ENCODE measurements at regions not wholly inside any gene's neighbourhood (a gene's known extent, or its start where the extent isn't known, plus 50 kb on each side); places are given as distances from the start of the nearest gene placed in this dataset.

- Histone ChIP-seq H3K27ac (no peak overlapping the region), H3K9me3 (no peaks in the 10 kb centered on the region), H3K4me3 (no peak overlapping the region), H3K27me3 (no peaks in the 10 kb centered on the region), H3K4me1 (no peaks in the 10 kb centered on the region), H3K36me3 (no peaks in the 10 kb centered on the region)
- ATAC-seq (no peak), DNase-seq (no peak)
- intact Hi-C loops (cut with DNase I): no loop called here
- no peak for TF ChIP-seq CTCF (IDR thresholded peaks at IDR 0.05)
Measured at GRCh38 chr21:16072221-16072620, 342.4 kb downstream of the USP25 start.

GRCh38 chr21:16072737-16073136, 343.0 kb downstream of the USP25 start:
- no peaks in the 10 kb centered on the region for H3K36me3 ChIP-seq
- no peak for DNase-seq
- H3K4me1 ChIP-seq: no peaks in the 10 kb centered on the region
- ATAC-seq: no peak
- no peaks in the 10 kb centered on the region for H3K27me3 ChIP-seq
- H3K4me3 ChIP-seq: no peak overlapping the region
- no peak overlapping the region for H3K27ac ChIP-seq
- intact Hi-C loops (cut with DNase I): no loop called here
- H3K9me3 ChIP-seq: no peaks in the 10 kb centered on the region
- no peak for TF ChIP-seq CTCF (IDR thresholded peaks at IDR 0.05)

DNA sequence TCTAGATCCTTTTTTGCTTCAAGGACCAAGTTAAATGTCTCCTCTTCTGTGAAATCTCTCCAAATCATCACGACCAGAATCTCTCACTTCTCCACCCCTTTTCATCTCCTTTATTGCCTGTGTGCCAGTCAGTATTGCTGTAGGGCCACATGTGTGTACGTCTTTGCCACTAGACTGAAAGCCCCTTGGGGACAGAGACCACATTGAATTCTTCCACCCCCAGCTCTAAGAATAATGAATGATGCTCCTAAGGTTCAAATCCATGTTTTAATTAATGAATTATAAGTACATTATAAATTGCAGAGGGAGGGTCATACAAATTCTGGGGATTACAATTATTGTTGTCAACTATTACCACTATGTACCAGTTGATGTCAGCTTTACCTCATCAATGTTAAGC, 343.8 kb downstream of the USP25 start:
- H3K27me3 ChIP-seq: no peaks in the 10 kb centered on the region
- no peak overlapping the region for H3K4me3 ChIP-seq
- no peaks in the 10 kb centered on the region for H3K9me3 ChIP-seq
- ATAC-seq: no peak
- TF ChIP-seq CTCF (IDR thresholded peaks at IDR 0.05): no peak
- H3K36me3 ChIP-seq: no peaks in the 10 kb centered on the region
- no peaks in the 10 kb centered on the region for H3K4me1 ChIP-seq
- intact Hi-C loops (cut with DNase I): no loop called here
- DNase-seq: no peak
- no peak overlapping the region for H3K27ac ChIP-seq

DNA sequence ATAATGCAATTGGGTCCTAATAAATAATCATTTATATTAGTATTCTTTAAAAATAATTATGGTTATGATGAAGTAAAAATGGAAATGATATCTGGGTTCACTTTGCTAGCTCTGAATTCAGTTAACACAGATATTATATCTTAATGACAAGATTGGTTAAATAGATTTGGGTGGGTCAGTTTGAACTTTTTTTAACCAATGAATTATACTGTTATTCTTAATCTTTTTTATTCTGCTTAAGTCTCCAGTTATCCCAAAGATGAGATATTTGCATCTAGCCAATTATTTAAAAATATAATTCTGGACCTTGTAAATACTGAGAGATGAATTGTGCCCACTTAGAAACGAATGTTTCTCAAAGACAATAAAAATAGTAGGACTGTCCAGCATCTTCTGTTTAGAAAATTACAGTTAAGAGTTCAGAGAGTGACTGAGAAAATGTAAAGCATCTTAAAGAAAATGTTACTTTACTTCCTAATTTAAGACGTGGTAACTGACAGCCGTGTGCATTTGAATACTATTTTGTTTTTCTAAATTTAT, 345.2 kb downstream of the USP25 start:
- TF ChIP-seq CTCF (IDR thresholded peaks at IDR 0.05): no peak
- Histone ChIP-seq H3K9me3 (no peaks in the 10 kb centered on the region), H3K27me3 (no peaks in the 10 kb centered on the region), H3K4me3 (no peak overlapping the region), H3K36me3 (no peaks in the 10 kb centered on the region), H3K4me1 (no peaks in the 10 kb centered on the region), H3K27ac (no peak overlapping the region)
- DNase-seq (no peak), ATAC-seq (no peak)
- intact Hi-C loops (cut with DNase I): no loop called here

DNA sequence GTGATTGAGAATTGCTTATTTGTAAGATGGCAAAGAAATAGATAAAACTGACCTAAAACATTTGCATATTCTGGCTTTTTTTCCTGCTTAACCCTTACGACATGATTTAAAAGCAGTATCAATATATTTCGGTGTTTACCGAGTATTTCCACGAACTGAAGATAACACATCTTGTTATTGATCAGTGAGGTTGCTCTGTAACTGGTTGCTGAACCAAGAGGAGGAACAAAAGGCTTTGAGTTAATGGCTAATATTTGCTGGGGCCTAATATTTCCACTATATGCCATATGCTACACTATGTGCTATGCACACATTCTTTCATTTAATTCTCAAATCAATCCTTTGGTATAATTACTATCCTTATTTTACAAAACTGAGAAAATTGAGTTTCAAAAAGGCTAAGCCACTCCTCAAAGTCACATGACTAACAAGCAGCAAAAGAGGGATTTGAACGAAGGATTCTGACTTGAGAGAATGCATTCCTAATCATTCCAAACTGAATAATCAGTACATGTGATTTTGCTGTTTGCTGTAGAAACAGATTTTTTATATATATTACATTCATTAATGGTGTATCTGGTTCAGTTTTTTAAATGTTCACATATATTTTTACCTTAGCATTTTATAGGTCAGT, 346.0 kb downstream of the USP25 start:
- ATAC-seq (no peak), DNase-seq (no peak)
- intact Hi-C loops (cut with DNase I): no loop called here
- no peaks in the 10 kb centered on the region for H3K4me1 ChIP-seq
- no peaks in the 10 kb centered on the region for H3K36me3 ChIP-seq
- no peak overlapping the region for H3K27ac ChIP-seq
- no peak for TF ChIP-seq CTCF (IDR thresholded peaks at IDR 0.05)
- no peaks in the 10 kb centered on the region for H3K27me3 ChIP-seq
- no peak overlapping the region for H3K4me3 ChIP-seq
- no peaks in the 10 kb centered on the region for H3K9me3 ChIP-seq

DNA sequence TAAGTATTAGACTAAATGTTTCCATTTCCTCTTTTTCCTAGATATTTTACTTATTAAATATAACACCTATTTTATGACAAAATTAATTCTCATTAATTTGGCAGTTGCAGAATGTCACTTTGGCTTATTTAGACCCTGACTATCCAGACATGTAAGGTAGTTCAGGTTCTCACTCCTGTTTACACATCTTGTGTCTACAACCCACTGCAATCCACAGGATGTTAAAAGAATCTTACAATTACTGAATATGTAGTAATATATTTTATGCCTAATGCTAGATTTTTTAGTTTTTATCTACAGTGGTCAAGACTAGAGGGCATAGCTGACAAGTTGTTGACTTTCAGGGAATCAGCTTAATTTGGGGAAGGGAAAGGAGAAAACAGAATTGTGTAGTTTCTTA, 346.7 kb downstream of the USP25 start:
- no peak for ATAC-seq
- Histone ChIP-seq H3K9me3 (no peaks in the 10 kb centered on the region), H3K27me3 (no peaks in the 10 kb centered on the region), H3K4me3 (no peak overlapping the region), H3K4me1 (no peaks in the 10 kb centered on the region), H3K36me3 (no peaks in the 10 kb centered on the region), H3K27ac (no peak overlapping the region)
- no peak for DNase-seq
- TF ChIP-seq CTCF (IDR thresholded peaks at IDR 0.05): no peak
- intact Hi-C loops (cut with DNase I): no loop called here
